ENCODE measurements at regions not wholly inside any gene's neighbourhood (a gene's known extent, or its start where the extent isn't known, plus 50 kb on each side); places are given as distances from the start of the nearest gene placed in this dataset.

GRCh38 chr6:122859676-122860075, 70.6 kb downstream of the SMPDL3A start:
- no peak for TF ChIP-seq CTCF (optimal IDR thresholded peaks at IDR 0.05 in 1 of 3, IDR thresholded peaks at IDR 0.05 in 1 of 3, conservative IDR thresholded peaks at IDR 0.05 in 1 of 3; ENCODE audit: extremely low read depth in 1 of 3, insufficient read depth in 2 of 3, low read length in 3 of 3)
- no peak for TF ChIP-seq EZH2 (IDR thresholded peaks at IDR 0.05; ENCODE audit: low read length)

Measured in keratinocyte (primary cell).